ENCODE measurements at regions not wholly inside any gene's neighbourhood (a gene's known extent, or its start where the extent isn't known, plus 50 kb on each side); places are given as distances from the start of the nearest gene placed in this dataset.

DNA sequence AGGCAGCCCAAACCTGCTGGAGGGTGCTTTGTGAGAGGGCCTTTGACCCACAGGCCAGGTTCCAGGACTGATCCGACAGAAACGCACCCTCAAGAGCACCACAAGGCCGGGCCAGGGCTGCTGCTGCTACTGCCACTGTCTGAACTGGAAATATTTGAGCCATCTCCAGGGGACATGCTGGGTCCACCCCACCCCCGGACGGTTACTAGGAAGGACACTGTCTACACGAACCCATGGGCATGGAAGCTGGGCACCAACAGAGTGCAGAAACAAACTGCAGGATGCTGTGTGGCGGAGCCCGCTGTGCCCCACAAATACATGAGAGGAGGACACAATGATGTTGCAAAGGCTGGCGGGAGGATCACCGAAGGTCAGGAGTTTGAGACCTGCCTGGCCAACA is 283.7 kb downstream of the CTTN start:
- DNase-seq = no peak

DNA sequence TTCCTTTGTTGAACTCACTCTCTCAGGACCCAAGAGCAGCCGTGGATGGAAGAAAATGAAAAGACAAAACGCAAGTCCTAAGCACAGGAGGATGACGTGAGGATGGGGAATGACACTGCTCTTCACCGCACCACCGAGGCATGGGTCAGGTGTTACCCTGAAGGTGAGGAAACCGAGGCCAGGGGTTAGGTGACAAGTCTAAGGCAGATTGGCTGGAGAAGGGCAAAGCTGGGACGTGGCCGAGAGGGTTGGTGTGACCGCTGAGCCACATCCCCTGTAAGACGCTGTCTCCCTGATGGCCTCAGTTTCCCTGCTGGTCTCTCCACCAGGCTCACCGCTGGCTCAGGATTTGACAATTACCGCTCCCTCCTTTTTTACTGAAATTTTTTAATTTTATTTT is 284.4 kb downstream of the CTTN start:
- DNase-seq = no peak

DNA sequence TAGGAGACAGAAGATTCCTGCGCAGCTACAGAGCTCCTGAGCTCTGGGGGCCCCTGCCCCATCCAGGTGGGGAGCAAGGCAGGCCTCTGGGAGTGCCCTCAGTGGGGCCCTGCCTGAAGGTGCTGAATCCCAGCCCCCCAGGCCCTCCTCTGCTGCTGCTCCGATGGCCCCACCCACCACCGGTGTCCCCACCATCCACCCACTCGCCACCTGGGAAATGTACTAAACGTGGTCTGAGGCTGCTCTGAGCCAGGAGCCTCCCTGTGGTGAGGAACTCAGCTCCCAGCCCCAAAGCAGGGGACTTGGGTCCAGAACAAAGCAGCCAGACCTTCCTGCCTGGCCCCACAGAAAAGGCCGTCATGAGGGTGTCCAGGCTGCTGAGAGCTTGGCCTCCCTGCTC is 289.4 kb downstream of the CTTN start:
- no peak for DNase-seq

DNA sequence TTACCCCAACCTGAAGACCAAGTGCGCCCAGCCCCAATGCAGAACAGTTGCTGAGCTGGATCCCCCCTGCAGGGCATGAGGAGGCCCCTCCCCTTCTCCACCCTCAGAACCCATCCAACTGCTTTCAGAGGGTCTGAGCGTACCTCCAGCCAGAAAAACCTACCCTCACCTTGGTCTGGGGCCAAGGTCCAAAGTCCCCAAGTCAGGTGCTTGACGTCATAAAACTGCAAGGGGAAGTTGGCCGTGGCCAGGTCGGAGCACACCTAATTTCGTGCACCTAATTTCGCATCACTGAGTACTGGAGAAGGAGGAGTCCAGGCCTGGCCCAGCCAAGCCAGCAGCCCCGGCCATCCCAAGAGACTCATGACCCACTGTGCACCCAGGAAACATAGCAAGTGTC is 289.8 kb downstream of the CTTN start:
- DNase-seq = no peak

DNA sequence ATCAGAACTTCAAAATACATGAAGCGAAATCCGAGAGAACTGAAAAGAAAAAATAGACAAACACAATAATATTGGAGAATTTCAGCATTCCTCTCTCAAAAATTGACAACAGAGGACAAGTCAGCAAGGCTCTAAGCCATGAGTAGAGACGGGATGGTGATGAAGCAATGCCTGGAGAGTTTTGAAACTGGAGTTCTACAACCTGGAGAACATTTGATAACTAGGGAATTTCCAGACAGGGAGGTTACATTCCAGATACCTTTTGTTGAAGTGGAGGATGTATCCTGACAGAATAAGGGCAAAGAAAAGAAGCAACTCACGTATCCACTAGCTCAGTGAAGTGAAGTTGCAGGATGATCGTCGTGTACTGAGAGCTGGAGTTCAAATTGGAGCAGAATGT is 291.4 kb downstream of the CTTN start:
- no peak for DNase-seq

DNA sequence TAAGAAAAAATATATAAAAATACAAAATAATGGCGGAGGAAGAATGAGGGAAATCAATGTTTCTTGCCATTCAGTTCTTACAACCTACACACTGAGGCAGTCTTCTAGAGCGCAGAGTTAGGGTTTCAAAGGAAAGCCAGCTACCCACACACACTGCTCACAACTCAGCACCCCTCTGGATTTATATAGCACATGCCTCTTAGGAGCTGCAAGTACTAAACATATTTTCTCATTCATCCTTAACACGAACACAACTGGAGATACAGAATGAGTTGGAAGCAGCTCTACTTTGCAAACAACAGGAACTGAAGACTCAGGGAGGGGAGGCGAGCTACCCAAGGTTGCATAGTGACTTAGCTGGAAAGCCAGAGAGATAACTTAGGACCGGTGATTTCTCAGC is 293.8 kb downstream of the CTTN start:
- no peak for DNase-seq

DNA sequence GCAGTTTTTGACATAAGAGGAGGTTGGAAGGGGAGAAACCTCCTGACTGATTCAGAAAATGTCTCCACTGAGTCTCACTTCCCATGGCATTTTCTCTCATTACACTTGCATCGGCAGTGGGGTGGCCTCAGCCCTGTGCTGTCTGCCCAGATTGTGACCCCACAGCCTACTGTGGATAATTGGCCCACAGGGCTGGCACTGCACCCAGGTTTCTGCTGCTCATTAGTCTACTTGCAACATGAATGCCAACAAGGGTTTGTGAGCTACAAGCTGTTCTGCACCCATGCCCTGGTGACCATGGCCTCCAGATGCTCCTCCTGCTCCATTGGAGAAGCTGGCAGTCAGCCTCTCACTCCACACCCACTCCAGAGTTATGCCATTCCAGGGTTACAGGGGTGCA is 296.0 kb downstream of the CTTN start:
- DNase-seq = no peak

DNA sequence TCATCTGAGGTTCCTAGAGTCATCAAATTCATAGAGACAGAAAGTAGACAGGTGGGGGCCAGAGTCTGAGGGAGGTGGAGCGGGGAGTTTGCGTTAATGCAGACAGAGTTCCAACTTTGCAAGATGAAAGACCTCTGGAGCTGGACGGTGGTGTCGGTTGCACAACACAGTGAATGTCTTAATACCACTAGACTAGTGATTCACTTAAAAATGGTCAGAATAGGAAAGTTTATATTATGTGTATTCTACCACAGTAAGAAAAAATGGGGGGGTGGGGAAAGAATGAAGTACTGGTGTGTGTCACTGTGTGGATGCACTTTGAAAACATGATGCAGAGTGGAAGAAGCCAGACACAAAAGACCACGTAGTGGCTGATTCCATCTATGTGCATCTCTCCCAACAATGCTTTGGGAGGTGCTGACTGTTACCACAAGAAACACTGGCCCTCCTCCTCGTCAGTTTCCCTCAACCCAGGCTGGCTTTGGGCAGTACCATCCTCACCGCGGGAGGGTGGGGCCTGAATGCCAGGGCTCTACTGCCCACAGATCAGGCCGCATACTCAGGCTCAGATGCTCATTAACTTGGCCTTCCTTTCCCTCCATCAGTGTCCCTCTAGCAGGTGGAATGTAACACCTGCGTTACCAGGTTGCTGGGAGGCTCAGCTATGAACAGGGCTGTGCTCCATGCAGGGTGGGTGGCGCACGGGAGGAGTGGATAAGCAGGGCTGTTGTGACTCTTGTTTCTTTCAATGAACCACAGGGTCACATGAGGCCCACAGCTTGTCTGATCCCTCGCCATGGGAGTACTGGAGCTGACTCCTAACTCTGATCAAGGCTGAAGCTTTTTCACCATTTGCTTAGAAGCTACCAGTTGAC is 297.0 kb downstream of the CTTN start:
- DNase-seq = no peak

DNA sequence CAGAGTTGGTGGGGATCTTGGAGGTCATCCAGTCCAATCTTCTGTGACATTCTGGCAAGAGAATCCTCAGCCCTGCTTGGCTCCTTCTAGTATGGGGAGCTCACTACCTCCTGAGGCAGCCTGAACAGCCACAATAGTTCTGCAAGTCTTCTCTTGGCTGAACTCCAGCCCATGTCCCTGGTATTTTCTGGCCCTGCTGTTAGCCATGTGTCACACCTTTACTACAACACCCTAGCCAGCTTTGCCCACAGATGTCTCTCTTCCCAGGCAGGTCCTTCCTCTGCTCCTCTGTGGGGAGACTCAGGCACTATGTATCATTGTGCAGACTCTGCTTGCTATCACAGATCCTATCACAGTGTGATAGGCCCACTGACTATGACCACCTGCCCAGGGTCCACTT is 297.7 kb downstream of the CTTN start:
- no peak for DNase-seq

DNA sequence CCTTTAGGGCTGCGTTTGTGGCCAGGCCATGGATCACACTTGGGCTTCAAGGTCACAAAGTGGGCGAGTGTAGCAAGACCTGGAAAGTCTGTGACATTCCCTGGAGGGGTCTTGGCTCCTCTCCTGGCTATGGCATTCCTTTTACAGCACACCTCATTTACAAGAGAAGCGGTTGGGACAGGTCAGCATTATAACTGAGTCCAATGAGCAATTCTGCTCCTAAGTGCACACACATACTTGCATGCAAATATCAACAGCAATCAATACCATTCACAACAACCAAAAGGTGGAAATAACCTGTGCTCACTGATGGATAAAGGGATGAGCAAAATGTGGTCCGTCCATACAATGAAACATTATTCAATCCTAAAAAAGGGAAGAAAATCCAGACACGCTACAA is 298.2 kb downstream of the CTTN start:
- no peak for DNase-seq

DNA sequence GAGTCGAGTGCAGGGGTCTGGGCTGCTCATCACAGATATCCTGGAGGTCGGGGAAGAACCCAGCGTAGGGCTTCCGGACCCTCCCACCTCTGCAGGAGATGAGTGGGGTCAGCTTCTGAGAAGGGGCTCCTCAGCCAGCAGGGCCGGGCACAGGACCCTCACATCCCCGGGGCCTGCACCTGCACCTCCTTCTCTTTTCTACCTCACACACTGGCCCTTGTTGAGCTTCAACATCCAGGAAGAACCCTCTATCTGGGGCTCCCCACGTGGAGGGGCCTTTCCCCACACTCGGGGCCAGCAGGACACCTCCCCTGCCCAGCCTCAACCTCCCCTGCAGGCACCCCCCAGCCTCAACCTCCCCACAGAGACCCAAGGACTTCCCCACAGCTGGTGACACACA is 299.4 kb downstream of the CTTN start:
- no peak for DNase-seq

DNA sequence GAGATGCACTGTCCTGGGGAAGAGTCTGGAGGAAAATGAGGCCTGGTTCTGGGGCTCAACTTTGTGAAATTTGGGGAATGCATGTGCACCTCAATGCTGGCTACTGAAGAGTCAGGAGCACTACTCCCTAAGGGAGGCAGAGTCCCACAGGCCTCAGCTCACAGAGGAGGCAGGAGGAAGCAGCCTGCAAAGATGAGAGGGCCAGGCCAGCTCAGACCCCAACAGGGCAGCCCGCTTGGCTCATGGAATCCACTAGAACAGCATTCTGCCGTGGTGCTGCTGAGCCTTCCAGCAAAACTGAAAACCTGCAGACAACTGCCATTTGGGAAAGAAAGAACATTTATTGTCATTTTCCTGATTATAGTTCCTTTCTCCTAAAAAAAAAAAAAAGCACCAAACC is 300.5 kb downstream of the CTTN start:
- no peak for DNase-seq

DNA sequence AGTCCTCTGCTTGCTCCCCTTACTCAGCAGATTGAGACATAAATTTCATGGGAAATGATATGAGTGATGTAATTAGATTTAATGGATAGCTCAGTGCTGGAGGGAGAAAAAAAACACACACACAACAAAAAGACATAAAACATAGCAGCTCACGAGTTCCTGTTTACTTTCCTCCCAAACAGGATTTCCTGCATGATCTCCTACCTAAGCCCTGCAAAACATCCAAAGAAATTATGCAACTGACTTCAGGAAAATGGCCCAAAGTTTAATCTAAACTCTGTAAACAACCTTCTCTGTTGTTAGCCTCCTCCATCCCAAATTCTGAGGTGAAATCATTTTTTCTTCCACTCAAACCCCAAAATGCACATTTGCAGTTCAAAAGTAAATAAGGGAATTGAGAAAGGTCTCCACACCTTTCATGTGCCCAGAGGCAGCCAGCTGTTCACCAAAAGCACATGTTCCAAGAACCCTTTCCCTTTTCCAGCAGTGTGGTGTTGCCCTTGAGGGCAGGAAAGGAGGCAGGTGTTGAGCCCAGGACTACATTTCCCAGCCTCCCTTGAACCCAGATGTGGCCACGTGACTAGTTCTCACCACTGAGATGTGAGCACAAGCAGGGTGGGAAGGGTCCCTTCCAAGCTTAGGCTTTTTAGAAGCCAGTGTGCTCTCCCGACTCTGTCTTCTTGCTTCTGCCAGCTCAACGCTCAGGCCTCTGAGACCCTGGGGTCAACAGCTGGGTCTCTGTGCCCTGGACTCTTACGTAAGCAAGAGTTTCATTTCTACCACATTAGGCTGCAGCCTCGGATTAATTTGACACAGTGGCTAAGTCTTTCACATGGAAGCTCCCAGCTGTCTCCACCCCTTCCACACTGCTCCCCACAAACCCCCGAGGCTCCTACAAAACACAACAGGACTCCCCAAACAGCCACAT is 301.2 kb downstream of the CTTN start:
- no peak for DNase-seq

DNA sequence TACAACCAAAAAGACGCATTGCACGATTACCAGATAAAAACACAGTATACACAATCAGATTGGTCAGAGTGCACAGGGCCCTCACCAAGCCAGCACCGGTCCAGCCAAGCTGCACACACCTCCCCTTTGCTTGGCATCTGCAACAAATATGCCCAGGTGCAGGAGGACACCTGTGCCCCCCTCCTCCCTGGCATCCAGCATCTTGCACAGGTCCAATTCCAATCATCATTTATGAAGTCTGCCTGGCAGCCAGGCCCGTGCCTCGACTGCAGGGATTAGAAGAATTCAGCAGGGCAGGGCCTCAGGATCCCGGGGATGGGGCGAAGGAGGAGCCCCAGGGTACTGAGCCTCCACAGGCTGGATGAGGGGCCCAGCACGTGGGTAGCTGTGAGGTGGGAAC is 302.1 kb downstream of the CTTN start:
- no peak for DNase-seq

DNA sequence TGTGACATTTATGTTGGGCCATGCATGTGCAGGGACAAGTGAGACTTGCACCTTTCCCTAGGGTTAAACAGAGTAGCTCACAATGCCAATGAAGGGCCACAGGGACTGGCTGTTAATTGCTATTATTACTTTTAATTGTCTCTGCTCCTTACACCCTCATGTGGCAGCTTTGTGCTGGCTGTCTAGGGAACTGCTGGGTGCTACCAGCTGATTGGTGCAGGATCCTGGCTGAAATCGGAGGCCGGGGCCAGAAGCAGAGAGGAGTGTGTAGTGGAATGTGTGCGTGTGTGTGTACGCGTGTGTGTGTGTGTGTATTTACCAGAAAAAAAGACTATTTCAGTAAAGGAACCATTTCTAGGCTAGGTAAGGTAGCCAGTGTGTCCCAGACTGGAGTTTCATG is 302.5 kb downstream of the CTTN start:
- DNase-seq = no peak

DNA sequence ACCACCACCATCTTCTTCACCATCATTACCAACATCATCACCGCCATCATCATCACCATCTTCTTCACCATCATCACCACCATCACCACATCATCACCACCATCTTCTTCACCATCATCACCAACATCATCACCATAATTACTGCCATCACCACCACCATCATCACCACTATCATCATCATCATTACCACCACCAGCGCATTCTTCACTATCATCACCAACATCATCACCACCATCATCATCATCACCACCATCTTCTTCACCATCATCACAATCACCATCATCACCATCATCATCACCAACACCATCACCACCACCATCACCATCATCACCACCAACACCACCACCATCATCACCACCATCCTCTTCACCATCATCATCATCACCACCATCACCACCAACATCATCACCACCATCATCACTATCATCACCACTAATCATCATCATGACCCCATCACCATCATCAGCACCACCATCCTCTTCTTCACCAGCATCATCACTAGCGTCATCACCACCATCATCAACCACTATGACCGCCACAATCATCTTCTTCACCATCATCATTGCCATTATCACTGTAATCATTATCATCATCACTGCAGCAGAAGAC is 303.8 kb downstream of the CTTN start:
- no peak for DNase-seq

DNA sequence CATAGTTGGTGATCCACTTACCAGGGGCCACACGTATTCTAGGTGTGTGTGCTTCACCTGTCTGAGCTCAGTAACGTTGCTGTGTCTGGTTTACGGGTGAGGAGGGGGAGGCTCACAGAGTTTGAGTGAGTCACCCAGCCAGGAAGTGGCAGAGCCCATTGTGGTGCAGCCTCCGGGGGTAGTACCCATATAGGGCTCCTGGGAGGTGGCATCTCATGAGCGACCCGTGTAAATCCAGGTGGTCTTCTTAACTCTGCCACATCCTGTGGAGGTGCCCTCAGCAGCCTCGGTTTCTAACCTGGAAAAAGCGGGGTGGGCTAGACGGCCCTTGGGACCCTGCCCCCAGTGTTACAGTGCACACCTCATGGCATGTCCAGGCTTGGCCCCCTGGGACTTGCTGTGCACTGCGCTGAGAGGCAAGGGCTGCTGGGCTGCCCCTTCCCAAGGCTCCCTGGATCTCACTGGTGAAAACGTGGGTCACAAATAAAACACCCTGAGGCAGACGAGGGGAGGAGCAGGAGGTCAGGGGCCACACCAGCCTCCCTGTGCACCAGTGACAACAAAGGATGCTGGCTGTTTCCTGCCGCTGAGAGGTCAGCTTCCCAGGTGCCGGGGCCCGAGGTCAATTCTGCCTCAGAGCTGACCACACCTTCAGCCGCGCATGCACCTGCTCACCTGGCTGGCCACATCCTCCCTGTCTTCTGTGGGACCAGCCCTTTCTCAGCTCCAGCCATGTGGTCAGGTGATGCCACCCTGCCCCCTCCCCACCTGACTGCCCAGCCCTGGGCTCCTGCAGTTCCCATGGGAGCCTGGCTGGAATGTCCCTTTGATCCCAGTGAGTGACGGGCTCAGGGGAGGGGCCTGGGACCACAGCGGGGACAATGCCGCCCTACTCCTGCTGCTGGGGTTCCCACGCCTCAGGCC is 305.1 kb downstream of the CTTN start:
- DNase-seq = no peak

DNA sequence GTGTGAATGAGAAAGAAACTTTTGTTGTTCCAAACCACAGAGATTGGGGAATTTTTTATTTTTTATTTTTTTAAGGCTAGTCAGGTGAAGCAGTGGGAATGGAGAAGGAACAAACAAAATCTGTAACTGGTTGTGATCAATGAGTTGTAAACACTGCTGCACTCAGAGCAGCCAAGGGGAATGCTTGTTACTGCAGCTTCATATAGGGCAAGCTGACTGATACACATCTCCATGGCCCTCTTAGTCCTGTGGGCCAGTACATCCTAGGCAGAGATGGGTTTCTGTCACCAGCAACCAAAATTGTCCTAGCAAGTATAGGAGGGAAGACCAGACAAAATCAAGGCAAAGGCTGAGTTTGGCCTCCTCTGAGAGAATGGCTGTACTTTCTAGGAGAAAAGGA is 306.8 kb downstream of the CTTN start:
- no peak for DNase-seq

DNA sequence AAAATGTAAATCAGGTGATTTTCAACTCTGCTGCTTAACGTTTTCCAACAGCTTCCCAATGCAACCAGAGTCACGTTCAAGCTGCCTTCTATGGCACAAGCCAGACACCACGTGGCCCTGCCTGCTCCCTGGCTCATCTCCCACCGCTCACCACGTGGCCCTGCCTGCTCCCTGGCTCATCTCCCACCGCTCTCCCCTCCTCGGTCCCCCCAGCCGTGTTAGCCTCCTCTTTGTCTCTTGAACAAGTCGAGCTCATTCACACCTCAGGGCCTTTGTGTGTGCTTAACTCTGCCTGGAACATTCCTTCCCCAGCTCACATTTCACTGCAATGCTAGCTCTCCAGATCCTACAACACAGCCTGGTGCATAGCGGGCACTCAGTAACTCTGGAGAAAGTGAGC is 307.6 kb downstream of the CTTN start:
- no peak for DNase-seq

DNA sequence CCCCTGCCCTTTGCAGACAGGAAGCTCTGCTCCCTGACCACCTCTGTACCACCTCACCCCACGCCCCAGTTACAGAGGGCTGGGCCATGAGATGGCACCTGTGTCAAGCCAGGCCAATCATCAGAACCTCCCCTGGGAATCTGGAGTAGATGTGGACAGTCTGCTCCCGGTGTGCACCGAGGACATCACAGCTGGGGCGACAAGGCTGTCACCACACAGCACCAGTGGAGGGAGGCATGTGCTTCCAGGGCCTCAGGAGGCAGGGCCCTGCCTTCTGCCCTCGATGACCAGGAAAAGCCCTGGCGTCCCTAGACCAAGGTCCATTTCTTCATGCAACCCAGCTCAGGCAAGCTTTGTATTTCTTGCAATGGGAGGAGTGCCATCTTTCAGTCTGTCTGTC is 309.5 kb downstream of the CTTN start:
- no peak for DNase-seq

DNA sequence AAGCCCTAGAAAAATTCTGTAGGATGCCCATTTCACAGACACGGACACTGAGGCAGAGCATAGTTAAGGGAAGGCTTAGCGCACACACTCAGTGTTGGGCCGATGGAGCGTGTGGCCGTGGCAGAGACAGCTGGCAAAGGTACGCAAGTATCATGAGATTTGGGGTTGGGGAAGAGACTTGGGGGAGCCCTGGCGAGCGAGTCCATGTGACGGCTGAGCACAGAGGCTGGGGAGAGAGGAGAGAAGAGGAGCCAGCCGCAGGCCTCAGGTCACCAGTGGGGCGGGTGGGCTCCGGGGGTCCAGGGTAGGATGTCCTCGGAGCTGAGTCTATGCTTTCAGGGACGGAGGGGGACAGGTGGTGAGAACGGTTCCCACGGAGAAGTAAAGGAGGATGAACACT is 311.3 kb downstream of the CTTN start:
- no peak for DNase-seq

DNA sequence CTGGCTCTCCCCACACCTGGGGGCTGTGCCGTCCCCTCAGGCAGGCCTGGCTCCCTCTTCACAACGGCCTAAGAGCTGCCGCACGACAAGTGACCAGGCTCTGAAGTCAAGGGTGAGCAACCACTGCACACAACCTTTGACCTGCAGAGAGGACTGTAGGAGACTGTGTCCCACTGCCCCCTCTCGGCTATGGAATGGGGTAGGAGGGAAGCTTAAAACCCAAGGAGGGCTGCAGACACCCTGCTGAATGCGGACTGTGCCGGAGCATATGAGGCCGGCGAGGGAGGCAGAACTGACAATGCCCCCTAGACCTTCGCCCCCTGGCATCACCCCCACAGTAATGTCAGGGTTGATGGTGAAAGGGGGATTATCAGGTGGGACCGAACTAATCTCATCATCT is 311.9 kb downstream of the CTTN start:
- no peak for DNase-seq

DNA sequence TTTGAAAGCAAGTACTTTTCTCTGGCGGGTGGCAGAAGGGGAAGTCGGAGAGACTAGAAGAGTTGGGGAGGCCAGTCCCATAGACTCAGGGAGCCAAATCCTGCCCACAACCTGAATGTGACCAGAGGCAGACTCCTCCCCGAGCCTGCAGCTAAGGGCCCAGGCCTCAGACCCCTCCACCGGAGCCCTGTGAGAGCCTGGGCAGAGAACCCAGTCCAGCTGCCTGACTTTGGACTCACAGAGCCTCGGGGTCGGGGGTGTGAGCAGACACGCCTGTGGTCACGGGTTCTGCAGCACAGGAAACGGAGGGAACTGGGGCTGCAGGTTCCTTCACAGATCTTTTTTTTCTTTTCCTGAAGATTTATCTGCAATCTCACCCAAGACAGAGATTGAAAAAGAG is 312.3 kb downstream of the CTTN start:
- DNase-seq = no peak

Data from SHP77 (cell line).